Fibroblast of skin of left biceps (primary cell): ENCODE measurements at regions not wholly inside any gene's neighbourhood (a gene's known extent, or its start where the extent isn't known, plus 50 kb on each side); places are given as distances from the start of the nearest gene placed in this dataset.
"Not testable (repeated sequence)": the region's sequence is repeated elsewhere in the genome, so short reads cannot be mapped to it uniquely, and the experiment has no call there.

Source experiments
- DNase-seq, 2 experiments: peaks; one replicate each; pipeline ENCODE4 v3.0.0-alpha.2; 2013; ENCODE audit warnings: low read depth in 2 of 2

- DNase-seq = no peak
Observed at GRCh38 chr5:40354171-40354570, 325.5 kb upstream of the PTGER4 start.

- DNase-seq = no peak
Observed at GRCh38 chr5:40353442-40353841, 326.3 kb upstream of the PTGER4 start.

- no peak for DNase-seq
Observed at GRCh38 chr5:40347981-40348725, 331.6 kb upstream of the PTGER4 start.

- DNase-seq = no peak
Observed at GRCh38 chr5:40346901-40347300, 332.8 kb upstream of the PTGER4 start.

GRCh38 chr5:40338434-40338833 lies 341.3 kb upstream of the PTGER4 start:
- DNase-seq = not testable (repeated sequence)

- no peak for DNase-seq
Observed at GRCh38 chr5:40334242-40334635, 345.5 kb upstream of the PTGER4 start.

GRCh38 chr5:40333459-40334241 lies 346.1 kb upstream of the PTGER4 start:
- no peak for DNase-seq

- DNase-seq = no peak
Observed at GRCh38 chr5:40332970-40333369, 346.7 kb upstream of the PTGER4 start.

GRCh38 chr5:40331616-40332015 lies 348.1 kb upstream of the PTGER4 start:
- DNase-seq = no peak

GRCh38 chr5:40321514-40321913 lies 358.2 kb upstream of the PTGER4 start:
- no peak for DNase-seq

GRCh38 chr5:40318395-40318794 lies 361.3 kb upstream of the PTGER4 start:
- no peak for DNase-seq

GRCh38 chr5:40317023-40317422 lies 362.7 kb upstream of the PTGER4 start:
- DNase-seq = no peak

- no peak for DNase-seq
Observed at GRCh38 chr5:40315126-40315525, 364.6 kb upstream of the PTGER4 start.

- DNase-seq = no peak
Observed at GRCh38 chr5:40314275-40314674, 365.4 kb upstream of the PTGER4 start.

- no peak for DNase-seq
Observed at GRCh38 chr5:40312205-40312604, 367.5 kb upstream of the PTGER4 start.

- DNase-seq = no peak
Observed at GRCh38 chr5:40309851-40310250, 369.9 kb upstream of the PTGER4 start.

- DNase-seq = no peak
Observed at GRCh38 chr5:40308867-40309266, 370.8 kb upstream of the PTGER4 start.

- no peak for DNase-seq
Observed at GRCh38 chr5:40307920-40308319, 371.8 kb upstream of the PTGER4 start.

- no peak for DNase-seq
Observed at GRCh38 chr5:40306869-40307487, 372.7 kb upstream of the PTGER4 start.

GRCh38 chr5:40292006-40292405 lies 387.7 kb upstream of the PTGER4 start:
- DNase-seq = no peak

- DNase-seq = peak; percentile 9 to 11
Observed at GRCh38 chr5:40291338-40291737, 388.4 kb upstream of the PTGER4 start.

- DNase-seq = no peak
Observed at GRCh38 chr5:40288800-40289485, 390.8 kb upstream of the PTGER4 start.
